Keratinocyte (primary cell): ENCODE measurements at regions not wholly inside any gene's neighbourhood (a gene's known extent, or its start where the extent isn't known, plus 50 kb on each side); places are given as distances from the start of the nearest gene placed in this dataset.

ENCODE experiments used
- CTCF ChIP-seq, 3 experiments: IDR thresholded peaks in 1 of 3; conservative IDR thresholded peaks in 1 of 3; optimal IDR thresholded peaks in 1 of 3; 2 replicates in 2 of 3; 3 replicates in 1 of 3; pipeline versions ENCODE3 to v1.5.1; 2011; ENCODE audit warnings: low read length in 3 of 3, mild to moderate bottlenecking in 3 of 3, moderate library complexity in 2 of 3, control low read depth in 1 of 3, inconsistent platforms in 1 of 3; ENCODE audit not compliant: insufficient read depth in 2 of 3; ENCODE audit errors: extremely low read depth in 1 of 3
- EZH2 ChIP-seq: IDR thresholded peaks from one replicate; pipeline ENCODE4 v1.6.1; 2012; ENCODE audit warnings: inconsistent platforms, mild to moderate bottlenecking, low read length, moderate library complexity

GRCh38 chr1:82880506-82880905, 1079.8 kb downstream of the ADGRL2 start:
- TF ChIP-seq CTCF (optimal IDR thresholded peaks at IDR 0.05 in 1 of 3, IDR thresholded peaks at IDR 0.05 in 1 of 3, conservative IDR thresholded peaks at IDR 0.05 in 1 of 3; ENCODE audit: extremely low read depth in 1 of 3, insufficient read depth in 2 of 3, low read length in 3 of 3) (no peak), EZH2 (no peak)
